Testis (tissue), 2 donors: ENCODE measurements at regions not wholly inside any gene's neighbourhood (a gene's known extent, or its start where the extent isn't known, plus 50 kb on each side); places are given as distances from the start of the nearest gene placed in this dataset.

Experiments used
- POLR2A ChIP-seq: fragments of 450-650 bp; IDR thresholded peaks from one replicate; pipeline ENCODE4 v1.6.1; 2017; ENCODE audit warnings: antibody characterized with exemption, mild to moderate bottlenecking, moderate library complexity
- TF ChIP-seq, protein P1 (sequence below), 3 experiments: fragments of 450-650 bp in 2 of 3; fragments of 200-600 bp in 1 of 3; sonication (generic) in 1 of 3; IDR thresholded peaks; one replicate each; pipeline ENCODE4 v1.5.1; 2016 to 2019; ENCODE audit warnings: antibody characterized with exemption in 3 of 3, mild to moderate bottlenecking in 2 of 3, moderate library complexity in 1 of 3

DNA sequence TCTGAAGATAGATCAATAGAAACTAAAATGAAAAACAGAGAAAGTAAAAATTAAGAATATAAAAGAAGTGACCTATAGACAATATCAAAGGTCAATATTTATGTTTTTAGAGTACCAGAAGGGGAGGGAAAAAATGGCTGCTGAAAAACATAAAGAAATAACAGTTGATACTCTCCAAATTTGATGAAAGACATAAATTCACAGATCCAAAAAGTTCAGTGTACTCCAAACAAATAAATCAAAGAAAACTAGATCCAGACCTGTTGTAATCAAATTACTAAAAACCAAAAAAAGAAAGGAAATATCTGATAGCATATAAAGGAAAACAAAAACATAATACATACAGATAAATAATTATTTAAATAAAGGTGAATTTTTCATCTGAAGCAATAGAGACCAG, 1689.1 kb upstream of the TMEFF2 start:
- no peak for TF ChIP-seq POLR2A
- TF ChIP-seq, protein P1, sequence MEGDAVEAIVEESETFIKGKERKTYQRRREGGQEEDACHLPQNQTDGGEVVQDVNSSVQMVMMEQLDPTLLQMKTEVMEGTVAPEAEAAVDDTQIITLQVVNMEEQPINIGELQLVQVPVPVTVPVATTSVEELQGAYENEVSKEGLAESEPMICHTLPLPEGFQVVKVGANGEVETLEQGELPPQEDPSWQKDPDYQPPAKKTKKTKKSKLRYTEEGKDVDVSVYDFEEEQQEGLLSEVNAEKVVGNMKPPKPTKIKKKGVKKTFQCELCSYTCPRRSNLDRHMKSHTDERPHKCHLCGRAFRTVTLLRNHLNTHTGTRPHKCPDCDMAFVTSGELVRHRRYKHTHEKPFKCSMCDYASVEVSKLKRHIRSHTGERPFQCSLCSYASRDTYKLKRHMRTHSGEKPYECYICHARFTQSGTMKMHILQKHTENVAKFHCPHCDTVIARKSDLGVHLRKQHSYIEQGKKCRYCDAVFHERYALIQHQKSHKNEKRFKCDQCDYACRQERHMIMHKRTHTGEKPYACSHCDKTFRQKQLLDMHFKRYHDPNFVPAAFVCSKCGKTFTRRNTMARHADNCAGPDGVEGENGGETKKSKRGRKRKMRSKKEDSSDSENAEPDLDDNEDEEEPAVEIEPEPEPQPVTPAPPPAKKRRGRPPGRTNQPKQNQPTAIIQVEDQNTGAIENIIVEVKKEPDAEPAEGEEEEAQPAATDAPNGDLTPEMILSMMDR (IDR thresholded peaks at IDR 0.05), result no peak
